HepG2 (cell line): ENCODE measurements at regions not wholly inside any gene's neighbourhood (a gene's known extent, or its start where the extent isn't known, plus 50 kb on each side); places are given as distances from the start of the nearest gene placed in this dataset.
A peak's percentile ranks its signal among the peaks of the same experiment; 100 is the strongest.

Experiments
- ATAC-seq: fragments of 200-7000 bp; cut with Tn5 transposase; 3 replicates; pipeline ENCODE4 v1.9.1; 2020; ENCODE audit warnings: mild to moderate bottlenecking, moderate library complexity
- BruUV-seq: library from RNA; stranded (reverse); fragments of 400-500 nt; replicated peaks from 2 replicates; lab custom pipeline; 2021; lab: Mats Ljungman, UMichigan
- CTCF ChIA-PET: fragments of 300-600 bp; formaldehyde crosslinking; extraction: SDS; loops from one replicate; lab custom pipeline; 2021; ENCODE audit warnings: low total read pairs, inconsistent platforms, low intra/inter-chr PET ratio; lab: Yijun Ruan, JAX
- POLR2A ChIA-PET: fragments of 350-600 bp; sonication (Branson Sonifier 250); formaldehyde crosslinking; loops from one replicate; lab custom pipeline; 2020; ENCODE audit warnings: antibody characterized with exemption, inconsistent platforms; lab: Yijun Ruan, JAX
- DNase-seq: peaks from one replicate; pipeline ENCODE4 v3.0.0-alpha.2; 2015; ENCODE audit warnings: low spot score
- FAIRE-seq: peaks from 3 replicates; lab custom pipeline; 2011; peaks lifted over from hg19 to GRCh38; lab: Jason Lieb, UNC
- H2AFZ ChIP-seq: one replicate; pipeline ENCODE4 v1.6.1; 2011; ENCODE audit warnings: low read length, inconsistent platforms
- H3K27ac ChIP-seq: fragments of 300-600 bp; 3 replicates; pipeline ENCODE4 v1.8.0; 2011; ENCODE audit warnings: mixed run types, mild to moderate bottlenecking, mixed read lengths, low read length, inconsistent platforms; ENCODE audit not compliant: insufficient read depth; ENCODE audit errors: extremely low read length
- H3K27me3 ChIP-seq, 2 experiments: fragments of 200-600 bp in 1 of 2; 2 replicates in 1 of 2; 3 replicates in 1 of 2; pipeline versions ENCODE4 v1.6.0 to v1.8.0; 2011; ENCODE audit warnings: low read length in 2 of 2, mild to moderate bottlenecking in 2 of 2, moderate library complexity in 2 of 2, inconsistent platforms in 1 of 2; ENCODE audit not compliant: insufficient read depth in 2 of 2, control insufficient read depth in 1 of 2
- H3K36me3 ChIP-seq, 2 experiments: fragments of 200-600 bp in 1 of 2; replicated peaks in 1 of 2; 2 replicates in 1 of 2; 3 replicates in 1 of 2; pipeline versions ENCODE4 v1.5.1 to v1.8.0; 2011; ENCODE audit warnings: low read length in 2 of 2, inconsistent platforms in 1 of 2; ENCODE audit not compliant: insufficient read depth in 2 of 2, control insufficient read depth in 1 of 2
- H3K4me1 ChIP-seq: 2 replicates; pipeline ENCODE4 v1.5.1; 2012; ENCODE audit warnings: low read length, inconsistent platforms; ENCODE audit not compliant: insufficient read depth
- H3K4me2 ChIP-seq: 2 replicates; pipeline ENCODE4 v1.6.0; 2011; ENCODE audit warnings: low read depth, low read length, inconsistent platforms
- H3K4me3 ChIP-seq, 3 experiments: fragments of 200-600 bp in 1 of 3; sonication (generic), shearing (Covaris generic) in 1 of 3; replicated peaks in 1 of 3; 2 replicates each; pipeline ENCODE4 v1.5.1; 2011 to 2016; ENCODE audit warnings: low read length in 3 of 3, inconsistent platforms in 2 of 3, low read depth in 2 of 3, mild to moderate bottlenecking in 2 of 3, control low read depth in 1 of 3, mixed read lengths in 1 of 3; ENCODE audit not compliant: insufficient read depth in 1 of 3
- H3K79me2 ChIP-seq: one replicate; pipeline ENCODE4 v1.6.1; 2011; ENCODE audit warnings: low read length, inconsistent platforms; ENCODE audit not compliant: insufficient read depth
- H3K9ac ChIP-seq: 2 replicates; pipeline ENCODE4 v1.6.0; 2011; ENCODE audit warnings: mild to moderate bottlenecking, low read depth, low read length, inconsistent platforms; ENCODE audit not compliant: insufficient read depth
- H3K9me3 ChIP-seq: 2 replicates; pipeline ENCODE4 v1.5.1; 2012; ENCODE audit warnings: mild to moderate bottlenecking, low read length
- H4K20me1 ChIP-seq: 2 replicates; pipeline ENCODE4 v1.6.0; 2011; ENCODE audit warnings: inconsistent platforms, mild to moderate bottlenecking, low read length, moderate library complexity; ENCODE audit not compliant: insufficient read depth
- KAT8 ChIP-seq: IDR thresholded peaks from 2 replicates; pipeline ENCODE4 v1.6.1; 2016; ENCODE audit warnings: missing genetic modification reagents, missing compliant biosample characterization
- LRRFIP1 ChIP-seq: sonication (generic); formaldehyde crosslinking; conservative IDR thresholded peaks from 2 replicates; pipeline ENCODE4 v1.4.0; 2020; ENCODE audit warnings: missing genetic modification reagents
- MAFF ChIP-seq: IDR thresholded peaks from 2 replicates; pipeline ENCODE4 v1.6.1; 2011; ENCODE audit warnings: low read depth, low read length, improper control_type of control experiment
- MAFK ChIP-seq, 2 experiments: IDR thresholded peaks in 1 of 2; conservative IDR thresholded peaks in 1 of 2; 2 replicates each; pipeline ENCODE4 v1.6.1; 2011; ENCODE audit warnings: improper control_type of control experiment in 2 of 2, low read length in 2 of 2
- MEF2D ChIP-seq: sonication (generic); formaldehyde crosslinking; IDR thresholded peaks from 2 replicates; pipeline ENCODE4 v1.5.1; 2020; ENCODE audit warnings: mild to moderate bottlenecking, missing genetic modification reagents
- POLR2A ChIP-seq, 2 experiments: IDR thresholded peaks; 2 replicates each; pipeline ENCODE4 v1.6.1; 2011; ENCODE audit warnings: low read depth in 2 of 2, low read length in 2 of 2, mild to moderate bottlenecking in 1 of 2, moderate library complexity in 1 of 2; ENCODE audit not compliant: insufficient read depth in 1 of 2
- POLR2G ChIP-seq: fragments of 200-400 bp; formaldehyde crosslinking; IDR thresholded peaks from 2 replicates; pipeline ENCODE4 v1.6.1; 2018; ENCODE audit warnings: mild to moderate bottlenecking, low read depth, low read length, moderate library complexity
- SMAD9 ChIP-seq: sonication (generic); formaldehyde crosslinking; IDR thresholded peaks from 2 replicates; pipeline ENCODE4 v1.5.1; 2020; ENCODE audit warnings: mild to moderate bottlenecking, missing genetic modification reagents
- ZNF24 ChIP-seq: fragments of 450-650 bp; IDR thresholded peaks from 2 replicates; pipeline ENCODE4 v1.6.1; 2017; ENCODE audit warnings: antibody characterized with exemption, mild to moderate bottlenecking
- ZNF460 ChIP-seq: sonication (generic); formaldehyde crosslinking; IDR thresholded peaks from 2 replicates; pipeline ENCODE4 v1.5.1; 2020; ENCODE audit warnings: missing genetic modification reagents, mild to moderate bottlenecking, borderline replicate concordance
- ZNF557 ChIP-seq: sonication (generic); formaldehyde crosslinking; IDR thresholded peaks from 2 replicates; pipeline ENCODE4 v1.4.0; 2020; ENCODE audit warnings: missing genetic modification reagents
- ZNF7 ChIP-seq: IDR thresholded peaks from 2 replicates; pipeline ENCODE4 v1.6.1; 2016; ENCODE audit warnings: missing biosample characterization, missing genetic modification reagents
- ZNF710 ChIP-seq: sonication (generic); formaldehyde crosslinking; IDR thresholded peaks from 2 replicates; pipeline ENCODE4 v1.5.0; 2020; ENCODE audit warnings: mild to moderate bottlenecking, missing genetic modification reagents, borderline replicate concordance
- WGBS: methylation state at CpG from one replicate; pipeline ENCODE4 v1.1.6; 2017; ENCODE audit warnings: low lambda C conversion rate; 5-methylcytosine and 5-hydroxymethylcytosine counted together
- in situ Hi-C: cut with HindIII; loops from 2 replicates; pipeline ENCODE4 v1.10.0; 2017; ENCODE audit warnings: low pct_unique_long_range_greater_than_20kb; ENCODE audit not compliant: extremely low pct_ligation_motif_present
- intact Hi-C: fragments of 100-400 bp; cut with micrococcal nuclease; formaldehyde crosslinking; loops from one replicate; pipeline ENCODE4 v1.10.0; 2022; ENCODE audit not compliant: unreplicated experiment
- TF ChIP-seq, protein P1 (sequence below): sonication (generic); formaldehyde crosslinking; IDR thresholded peaks from 2 replicates; pipeline ENCODE4 v1.4.0; 2020; ENCODE audit warnings: mild to moderate bottlenecking, missing genetic modification reagents

DNA sequence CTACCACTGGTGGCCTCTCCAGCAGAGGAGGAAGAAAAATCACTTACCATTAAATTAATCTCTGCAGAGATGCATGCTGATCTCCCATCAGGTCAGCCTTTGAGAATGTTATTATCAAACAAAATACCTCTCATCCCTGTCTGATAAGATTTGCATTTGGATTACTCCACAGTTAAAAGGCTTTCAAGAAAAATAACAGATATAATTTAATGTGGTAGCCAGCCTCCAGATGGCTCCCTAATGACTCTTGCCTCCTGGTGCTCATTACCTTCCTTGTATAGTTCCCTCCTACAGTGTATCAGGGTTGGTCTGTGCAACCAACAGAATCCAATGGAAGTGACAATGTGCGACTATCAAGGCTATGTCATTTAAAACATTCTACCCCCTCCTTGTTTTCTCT lies 63.6 kb upstream of the TNPO1 start (continued):
- TF ChIP-seq MEF2D (CRISPR knock-in tag) (no peak), ZNF557 (CRISPR knock-in tag) (no peak)

DNA sequence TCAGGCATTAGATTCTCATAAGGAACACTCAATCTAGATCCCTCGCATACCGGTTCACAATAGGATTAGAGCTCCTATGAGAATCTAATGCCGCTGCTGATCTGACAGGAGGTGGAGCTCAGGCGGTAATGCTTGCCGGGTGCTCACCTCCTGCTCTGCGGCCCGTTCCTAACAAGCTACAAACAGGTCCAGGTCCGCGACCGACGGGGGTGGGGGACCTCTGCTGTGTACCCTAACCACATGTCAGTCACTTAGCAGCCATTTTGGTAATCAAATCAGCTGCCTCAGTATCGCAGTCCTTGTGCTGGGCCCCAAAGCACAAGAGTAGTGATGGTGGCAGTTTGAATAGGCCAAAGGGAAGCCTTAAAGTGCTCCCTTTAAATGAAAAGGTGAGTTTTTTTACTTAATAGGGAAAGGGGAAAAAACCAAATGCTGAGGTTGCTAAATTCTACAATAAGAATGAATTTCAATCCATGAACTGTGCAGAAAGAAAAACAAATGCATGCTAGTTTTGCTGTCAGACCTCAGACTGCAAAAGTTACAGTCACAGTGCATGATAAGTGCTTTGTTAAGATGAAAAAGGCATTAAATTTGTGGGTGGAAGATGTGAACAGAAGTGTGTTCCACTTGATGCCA lies 67.0 kb upstream of the TNPO1 start:
- Histone ChIP-seq H3K9ac (no peak overlapping the region), H3K9me3 (no peaks in the 10 kb centered on the region), H3K79me2 (no peaks in the 10 kb centered on the region), H3K27me3 (0 out of 5 replicates have a peak, but pooled peaks cover 0 to 2% of the 10 kb centered on the region in 2 experiments), H3K27ac (no peak overlapping the region), H3K4me1 (no peaks in the 10 kb centered on the region), H3K36me3 (no peaks in the 10 kb centered on the region), H4K20me1 (no peaks in the 10 kb centered on the region), H2AFZ (no peak overlapping the region), H3K4me2 (no peak overlapping the region), H3K4me3 (no peak overlapping the region)
- BruUV-seq, result no TSS peak
- DNase-seq (no peak), ATAC-seq (no peak), FAIRE-seq (no peak)
- ChIA-PET POLR2A (no interaction called here), CTCF (no interaction called here)
- intact Hi-C loops (loop anchor here (5.0 kb wide), 1 partner anchor 183 kb away; no protein-coding TSS in a partner anchor), in situ Hi-C loops (no loop called here)
- TF ChIP-seq ZNF7 (CRISPR knock-in tag), result no peak
- no peak for TF ChIP-seq POLR2G
- no peak for TF ChIP-seq ZNF24
- no peak for TF ChIP-seq ZNF460 (CRISPR knock-in tag)
- TF ChIP-seq MAFF, result peak; percentile 59
- TF ChIP-seq MAFK (conservative IDR thresholded peaks at IDR 0.05 in 1 of 2, IDR thresholded peaks at IDR 0.05 in 1 of 2; ENCODE audit: low read length in 2 of 2), result peak in 1 of 2 experiments; percentile 74; a peak in 3 of 4 replicates
- TF ChIP-seq, protein P1, sequence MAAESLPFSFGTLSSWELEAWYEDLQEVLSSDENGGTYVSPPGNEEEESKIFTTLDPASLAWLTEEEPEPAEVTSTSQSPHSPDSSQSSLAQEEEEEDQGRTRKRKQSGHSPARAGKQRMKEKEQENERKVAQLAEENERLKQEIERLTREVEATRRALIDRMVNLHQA (CRISPR knock-in tag), result no peak
- no peak for TF ChIP-seq LRRFIP1 (CRISPR knock-in tag)
- no peak for TF ChIP-seq POLR2A (IDR thresholded peaks at IDR 0.05; ENCODE audit: insufficient read depth in 1 of 2, low read depth in 2 of 2, low read length in 2 of 2)
- no peak for TF ChIP-seq KAT8
- TF ChIP-seq ZNF710 (CRISPR knock-in tag), result no peak
- TF ChIP-seq SMAD9 (CRISPR knock-in tag), result no peak
- WGBS, result 18% methylated on average over 6 of the region's 12 CpGs
